Common myeloid progenitor, CD34-positive (primary cell): ENCODE measurements at regions not wholly inside any gene's neighbourhood (a gene's known extent, or its start where the extent isn't known, plus 50 kb on each side); places are given as distances from the start of the nearest gene placed in this dataset.

Source experiments
- CTCF ChIA-PET: fragments of 350-600 bp; sonication (Branson Sonifier 250); formaldehyde crosslinking; loops from one replicate; lab custom pipeline; 2021; ENCODE audit warnings: antibody characterized with exemption; lab: Charles Lee
- POLR2A ChIA-PET: fragments of 350-600 bp; sonication (Branson Sonifier 250); formaldehyde crosslinking; loops from one replicate; lab custom pipeline; 2021; ENCODE audit warnings: antibody characterized with exemption; lab: Charles Lee
- DNase-seq, 3 donors: peaks; one replicate each; pipeline versions ENCODE4 v3.0.0 to v3.0.0-alpha.2; 2013
- H3K27ac ChIP-seq, 2 experiments: 1 replicate in 1 of 2; 2 replicates in 1 of 2; pipeline ENCODE4 v1.7.0; 2013; ENCODE audit warnings: inconsistent platforms in 2 of 2, low read length in 2 of 2, mild to moderate bottlenecking in 2 of 2, low read depth in 1 of 2, moderate library complexity in 1 of 2; ENCODE audit not compliant: severe bottlenecking in 2 of 2, insufficient read depth in 1 of 2, poor library complexity in 1 of 2
- H3K27me3 ChIP-seq, 5 experiments: replicated peaks in 2 of 5; 1 replicate in 3 of 5; 2 replicates in 2 of 5; pipeline versions ENCODE4 v1.6.1 to v1.7.0; 2013; ENCODE audit warnings: low read length in 4 of 5, mild to moderate bottlenecking in 2 of 5, moderate library complexity in 2 of 5, inconsistent platforms in 1 of 5; ENCODE audit not compliant: insufficient read depth in 5 of 5, control insufficient read depth in 4 of 5
- H3K36me3 ChIP-seq, 4 experiments: 1 replicate in 2 of 4; 2 replicates in 2 of 4; pipeline versions ENCODE4 v1.6.1 to v1.7.0; 2013; ENCODE audit warnings: low read length in 3 of 4, control low read depth in 1 of 4, mild to moderate bottlenecking in 1 of 4; ENCODE audit not compliant: control insufficient read depth in 4 of 4, insufficient read depth in 4 of 4
- H3K4me1 ChIP-seq, 4 experiments: 1 replicate in 3 of 4; 2 replicates in 1 of 4; pipeline versions ENCODE4 v1.6.1 to v1.7.1; 2013; ENCODE audit warnings: low read length in 3 of 4, mild to moderate bottlenecking in 3 of 4, control low read depth in 1 of 4, inconsistent platforms in 1 of 4, moderate library complexity in 1 of 4; ENCODE audit not compliant: control insufficient read depth in 4 of 4, insufficient read depth in 4 of 4; ENCODE audit errors: control extremely low read depth in 1 of 4
- H3K4me3 ChIP-seq, 7 experiments: 1 replicate in 4 of 7; 2 replicates in 3 of 7; pipeline versions ENCODE4 v1.5.1 to v1.7.0; 2013; ENCODE audit warnings: mild to moderate bottlenecking in 7 of 7, low read length in 6 of 7, moderate library complexity in 6 of 7, inconsistent platforms in 2 of 7, low read depth in 2 of 7, control low read depth in 1 of 7; ENCODE audit not compliant: insufficient read depth in 4 of 7, control insufficient read depth in 1 of 7; ENCODE audit errors: extremely low read depth in 1 of 7
- H3K9me3 ChIP-seq, 5 experiments: 1 replicate in 4 of 5; 2 replicates in 1 of 5; pipeline versions ENCODE4 v1.6.1 to v1.7.1; 2013; ENCODE audit warnings: low read length in 4 of 5, mild to moderate bottlenecking in 2 of 5, inconsistent platforms in 1 of 5, low read depth in 1 of 5, moderate library complexity in 1 of 5; ENCODE audit not compliant: control insufficient read depth in 4 of 5, insufficient read depth in 2 of 5; ENCODE audit errors: control extremely low read depth in 1 of 5
- WGBS: methylation state at CpG from one replicate; pipeline ENCODE4 v1.1.5; 2013; ENCODE audit not compliant: insufficient coverage; 5-methylcytosine and 5-hydroxymethylcytosine counted together

DNA sequence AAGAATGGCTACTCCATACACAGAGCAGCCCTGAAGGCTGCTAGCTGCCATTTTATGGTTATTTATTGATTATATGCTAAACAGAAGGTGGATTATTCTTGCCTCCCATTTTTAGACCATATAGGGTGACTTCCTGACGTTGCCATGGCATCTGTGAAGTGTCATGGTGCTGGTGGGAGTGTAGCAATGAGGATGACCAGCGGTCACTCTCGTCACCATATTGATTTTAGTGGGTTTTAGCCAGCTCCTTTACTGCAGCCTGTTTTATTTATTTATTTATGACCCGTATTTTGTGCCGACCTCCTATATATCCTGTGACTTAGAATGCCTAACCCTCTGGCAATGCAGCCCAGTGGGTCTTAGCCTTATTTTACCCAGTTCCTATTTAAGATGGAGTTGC is 553.9 kb downstream of the TNS1 start:
- ChIA-PET CTCF (no interaction called here), POLR2A (no interaction called here)
- Histone ChIP-seq H3K27ac (no peak overlapping the region), H3K4me3 (no peak overlapping the region), H3K9me3 (no peaks in the 10 kb centered on the region), H3K27me3 (peaks cover 0 to 3% (median 0%) of the 10 kb centered on the region in 5 experiments), H3K4me1 (no peaks in the 10 kb centered on the region), H3K36me3 (no peaks in the 10 kb centered on the region)
- WGBS = no CpG with 5 or more reads among the region's 5 CpGs
- no peak for DNase-seq

DNA sequence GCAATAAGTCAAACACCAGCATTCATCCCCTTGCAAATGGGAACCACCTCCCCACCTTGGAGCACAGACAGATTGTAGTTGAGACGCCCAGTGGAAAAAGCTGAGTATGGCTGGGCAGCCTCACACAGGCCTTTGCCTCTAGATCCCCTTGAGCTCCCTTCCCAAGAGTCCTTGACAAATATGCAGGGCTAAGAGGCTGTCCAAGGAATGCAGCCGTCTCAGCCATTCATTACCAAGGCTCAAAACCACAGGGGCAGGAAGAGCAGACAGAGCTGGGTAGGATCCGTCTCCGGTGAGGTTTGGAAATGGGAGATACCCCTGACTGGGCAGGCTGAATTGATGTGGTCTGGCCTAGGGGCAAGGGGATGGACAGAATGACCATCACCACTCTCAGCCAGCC is 557.1 kb downstream of the TNS1 start:
- 96% methylated on average over 3 of the region's 4 CpGs for WGBS
- ChIA-PET CTCF (no interaction called here), POLR2A (no interaction called here)
- DNase-seq = no peak
- Histone ChIP-seq H3K27me3 (no peaks in the 10 kb centered on the region), H3K36me3 (no peaks in the 10 kb centered on the region), H3K27ac (no peak overlapping the region), H3K9me3 (no peaks in the 10 kb centered on the region), H3K4me3 (no peak overlapping the region), H3K4me1 (no peaks in the 10 kb centered on the region)

DNA sequence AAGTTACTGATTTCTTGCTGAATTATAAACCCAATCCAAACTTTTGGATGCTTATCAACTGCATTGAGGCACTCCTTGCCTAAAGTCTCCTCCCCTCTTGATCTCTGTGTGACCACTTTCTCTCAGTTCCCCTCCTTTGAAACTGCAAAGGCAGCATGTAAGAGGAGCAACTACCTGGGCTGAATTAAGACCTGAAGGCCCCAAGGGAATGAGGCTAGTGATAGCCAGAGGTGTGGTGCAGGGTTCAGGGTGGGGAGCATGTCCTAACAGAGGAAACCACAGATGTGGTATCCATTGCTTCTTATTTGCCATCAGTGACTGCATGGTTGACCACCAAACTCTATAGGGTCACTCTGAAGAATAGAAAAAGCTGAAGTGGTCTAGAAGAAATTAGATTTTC is 557.9 kb downstream of the TNS1 start:
- ChIA-PET POLR2A (no interaction called here), CTCF (no interaction called here)
- no peaks in the 10 kb centered on the region for H3K36me3 ChIP-seq
- no peaks in the 10 kb centered on the region for H3K27me3 ChIP-seq
- no peak overlapping the region for H3K27ac ChIP-seq
- no peak for DNase-seq
- no peak overlapping the region for H3K4me3 ChIP-seq
- H3K4me1 ChIP-seq = no peaks in the 10 kb centered on the region
- H3K9me3 ChIP-seq = no peaks in the 10 kb centered on the region

DNA sequence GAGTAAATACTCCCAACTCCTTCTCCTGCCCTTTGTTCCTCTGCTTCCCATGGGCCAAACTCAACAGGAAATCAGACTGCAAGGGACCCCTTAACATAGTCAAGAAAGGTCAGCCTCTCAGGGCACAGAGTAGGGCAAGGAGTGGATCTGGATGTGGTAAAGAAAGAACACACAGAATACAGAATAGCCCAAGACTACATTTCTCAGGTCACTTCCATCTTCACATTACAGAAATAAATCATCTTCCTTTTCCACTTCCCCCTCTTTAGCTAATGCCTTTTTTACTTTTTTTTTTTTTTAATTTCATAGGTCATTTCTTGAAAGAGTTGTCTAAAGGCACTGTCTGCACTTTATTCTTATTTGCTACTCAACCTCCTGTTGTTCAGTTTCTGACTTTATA is 558.3 kb downstream of the TNS1 start:
- Histone ChIP-seq H3K27ac (no peak overlapping the region), H3K4me1 (no peaks in the 10 kb centered on the region), H3K4me3 (no peak overlapping the region), H3K36me3 (no peaks in the 10 kb centered on the region), H3K9me3 (no peaks in the 10 kb centered on the region), H3K27me3 (no peaks in the 10 kb centered on the region)
- ChIA-PET POLR2A (interaction anchor here (0.8 kb wide), 1 partner anchor 283 kb away, joined by 3 read pairs; no protein-coding TSS in a partner anchor), CTCF (no interaction called here)
- DNase-seq = no peak

DNA sequence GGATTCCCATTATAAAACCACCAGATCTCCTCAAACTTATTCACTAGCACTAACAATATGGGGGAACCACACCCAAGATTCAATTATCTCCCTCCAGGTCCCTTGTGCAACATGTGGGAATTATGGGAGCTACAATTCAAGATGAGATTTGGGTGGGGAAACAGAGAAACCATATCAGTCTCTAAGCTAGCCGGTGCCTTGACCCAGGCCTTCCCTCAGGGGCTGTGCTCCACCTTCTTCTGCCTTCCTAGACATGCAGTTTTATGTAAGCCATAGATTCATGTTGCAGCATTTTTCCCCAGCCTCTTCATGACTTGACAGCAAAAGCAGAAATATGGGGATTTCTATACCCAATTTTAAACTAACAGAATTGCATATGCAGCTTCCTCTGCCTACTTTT is 559.2 kb downstream of the TNS1 start:
- Histone ChIP-seq H3K27me3 (no peaks in the 10 kb centered on the region), H3K4me3 (no peak overlapping the region), H3K27ac (no peak overlapping the region), H3K4me1 (no peaks in the 10 kb centered on the region), H3K9me3 (no peaks in the 10 kb centered on the region), H3K36me3 (no peaks in the 10 kb centered on the region)
- ChIA-PET CTCF (no interaction called here), POLR2A (interaction anchor here (0.8 kb wide), 1 partner anchor 284 kb away, joined by 3 read pairs; no protein-coding TSS in a partner anchor)
- WGBS = 100% methylated on average over 1 of the region's 1 CpG
- DNase-seq = no peak

DNA sequence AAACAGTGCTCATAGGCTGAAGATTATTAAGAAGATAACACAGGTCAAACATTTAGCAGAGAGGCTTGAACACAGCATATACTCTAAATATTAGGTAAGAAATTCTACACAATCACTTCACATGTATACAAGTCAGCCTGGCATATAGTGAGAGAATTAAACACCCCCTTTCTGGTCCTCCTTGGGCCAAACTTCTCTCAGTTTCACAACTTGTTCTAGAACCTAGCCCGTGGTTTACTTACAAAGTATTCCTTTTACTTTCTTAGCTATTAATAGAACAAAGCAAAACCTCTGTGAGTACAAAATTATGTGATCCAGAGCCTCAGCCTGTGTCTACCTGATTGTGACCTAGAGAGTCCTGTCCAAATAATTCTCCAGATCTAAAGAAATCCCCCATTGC is 562.8 kb downstream of the TNS1 start:
- WGBS = 86% methylated on average over 1 of the region's 1 CpG
- no peak overlapping the region for H3K4me3 ChIP-seq
- DNase-seq = no peak
- no peak overlapping the region for H3K27ac ChIP-seq
- POLR2A ChIA-PET = no interaction called here
- no peaks in the 10 kb centered on the region for H3K9me3 ChIP-seq
- CTCF ChIA-PET = no interaction called here
- H3K27me3 ChIP-seq = no peaks in the 10 kb centered on the region
- no peaks in the 10 kb centered on the region for H3K36me3 ChIP-seq
- H3K4me1 ChIP-seq = no peaks in the 10 kb centered on the region

DNA sequence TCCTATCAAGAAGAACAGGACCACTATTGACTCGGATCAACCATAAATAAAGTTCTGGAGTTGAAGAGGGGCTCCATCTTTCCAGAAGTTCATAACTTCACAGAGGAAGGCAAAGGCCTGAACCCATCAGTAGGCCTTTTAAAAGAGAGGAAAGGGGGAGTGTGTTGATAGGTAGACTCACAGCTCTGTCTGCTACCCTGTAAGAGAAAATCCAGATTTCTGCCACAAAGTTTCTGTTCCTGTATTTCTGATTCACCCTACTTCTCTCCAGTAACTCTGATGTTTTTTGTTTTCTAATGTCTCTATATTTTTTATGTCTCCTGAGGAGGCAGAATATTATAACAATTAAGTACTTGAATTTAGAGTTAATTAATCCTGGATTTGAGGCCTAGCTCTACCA is 564.0 kb downstream of the TNS1 start:
- WGBS = no CpG with 5 or more reads among the region's 1 CpG
- no peaks in the 10 kb centered on the region for H3K9me3 ChIP-seq
- no peak for DNase-seq
- peaks cover 0 to 8% (median 7%) of the 10 kb centered on the region in 4 experiments for H3K4me1 ChIP-seq
- ChIA-PET POLR2A (no interaction called here), CTCF (interaction anchor here (1.3 kb wide), 1 partner anchor 745 kb away, joined by 3 read pairs; no protein-coding TSS in a partner anchor)
- no peaks in the 10 kb centered on the region for H3K36me3 ChIP-seq
- no peak overlapping the region for H3K27ac ChIP-seq
- H3K27me3 ChIP-seq = no peaks in the 10 kb centered on the region
- H3K4me3 ChIP-seq = no peak overlapping the region
